Fibroblast of lung (primary cell): ENCODE measurements at regions not wholly inside any gene's neighbourhood (a gene's known extent, or its start where the extent isn't known, plus 50 kb on each side); places are given as distances from the start of the nearest gene placed in this dataset.

Experiments
- DNase-seq, 2 donors: peaks; one replicate each; pipeline versions ENCODE4 v3.0.0 to v3.0.0-alpha.2; 2010; ENCODE audit warnings: low read depth in 2 of 2
- H2AFZ ChIP-seq: 2 replicates; pipeline ENCODE4 v1.5.1; 2012; ENCODE audit warnings: low read length, control low read depth, inconsistent platforms
- H3K27ac ChIP-seq: 2 replicates; pipeline ENCODE4 v1.5.1; 2011; ENCODE audit warnings: low read length, control low read depth; ENCODE audit not compliant: insufficient read depth
- H3K27me3 ChIP-seq: 2 replicates; pipeline ENCODE4 v1.5.1; 2011; ENCODE audit warnings: mild to moderate bottlenecking, low read length; ENCODE audit not compliant: control insufficient read depth, insufficient read depth
- H3K36me3 ChIP-seq: 2 replicates; pipeline ENCODE4 v1.5.1; 2011; ENCODE audit warnings: low read length; ENCODE audit not compliant: control insufficient read depth, insufficient read depth
- H3K4me1 ChIP-seq: 2 replicates; pipeline ENCODE4 v1.5.1; 2011; ENCODE audit warnings: low read length; ENCODE audit not compliant: control insufficient read depth, insufficient read depth; ENCODE audit errors: extremely low read depth
- H3K4me2 ChIP-seq: 2 replicates; pipeline ENCODE4 v1.5.1; 2011; ENCODE audit warnings: low read length, control low read depth; ENCODE audit not compliant: insufficient read depth; ENCODE audit errors: extremely low read depth
- H3K4me3 ChIP-seq, 4 experiments: fragments of 200-600 bp in 1 of 4; sonication (generic) in 1 of 4; replicated peaks in 1 of 4; 2 replicates each; pipeline ENCODE4 v1.5.1; 2011 to 2016; ENCODE audit warnings: low read length in 4 of 4, low read depth in 3 of 4, mild to moderate bottlenecking in 3 of 4, control low read depth in 2 of 4, inconsistent platforms in 1 of 4, mixed read lengths in 1 of 4; ENCODE audit not compliant: insufficient read depth in 1 of 4; ENCODE audit errors: control extremely low read depth in 1 of 4
- H3K79me2 ChIP-seq: 2 replicates; pipeline ENCODE4 v1.5.1; 2012; ENCODE audit warnings: mild to moderate bottlenecking, low read length, inconsistent platforms; ENCODE audit not compliant: control insufficient read depth, insufficient read depth
- H3K9ac ChIP-seq: 2 replicates; pipeline ENCODE4 v1.5.1; 2011; ENCODE audit warnings: mild to moderate bottlenecking, low read length, control low read depth; ENCODE audit not compliant: insufficient read depth
- H3K9me3 ChIP-seq: 2 replicates; pipeline ENCODE4 v1.5.1; 2012; ENCODE audit warnings: low read depth, low read length; ENCODE audit not compliant: control insufficient read depth, insufficient read depth
- H4K20me1 ChIP-seq: 2 replicates; pipeline ENCODE4 v1.5.1; 2011; ENCODE audit warnings: low read length; ENCODE audit not compliant: control insufficient read depth, insufficient read depth; ENCODE audit errors: extremely low read depth
- CTCF ChIP-seq, 2 donors: IDR thresholded peaks in 1 of 2; conservative IDR thresholded peaks in 1 of 2; 1 replicate in 1 of 2; 2 replicates in 1 of 2; pipeline ENCODE4 v1.5.1; 2011 to 2012; ENCODE audit warnings: low read length in 2 of 2, control low read depth in 1 of 2, inconsistent platforms in 1 of 2, low read depth in 1 of 2, mild to moderate bottlenecking in 1 of 2
- EZH2 ChIP-seq: IDR thresholded peaks from 2 replicates; pipeline ENCODE4 v1.5.1; 2012; ENCODE audit warnings: low read length, control low read depth, mild to moderate bottlenecking; ENCODE audit errors: missing control alignments

DNA sequence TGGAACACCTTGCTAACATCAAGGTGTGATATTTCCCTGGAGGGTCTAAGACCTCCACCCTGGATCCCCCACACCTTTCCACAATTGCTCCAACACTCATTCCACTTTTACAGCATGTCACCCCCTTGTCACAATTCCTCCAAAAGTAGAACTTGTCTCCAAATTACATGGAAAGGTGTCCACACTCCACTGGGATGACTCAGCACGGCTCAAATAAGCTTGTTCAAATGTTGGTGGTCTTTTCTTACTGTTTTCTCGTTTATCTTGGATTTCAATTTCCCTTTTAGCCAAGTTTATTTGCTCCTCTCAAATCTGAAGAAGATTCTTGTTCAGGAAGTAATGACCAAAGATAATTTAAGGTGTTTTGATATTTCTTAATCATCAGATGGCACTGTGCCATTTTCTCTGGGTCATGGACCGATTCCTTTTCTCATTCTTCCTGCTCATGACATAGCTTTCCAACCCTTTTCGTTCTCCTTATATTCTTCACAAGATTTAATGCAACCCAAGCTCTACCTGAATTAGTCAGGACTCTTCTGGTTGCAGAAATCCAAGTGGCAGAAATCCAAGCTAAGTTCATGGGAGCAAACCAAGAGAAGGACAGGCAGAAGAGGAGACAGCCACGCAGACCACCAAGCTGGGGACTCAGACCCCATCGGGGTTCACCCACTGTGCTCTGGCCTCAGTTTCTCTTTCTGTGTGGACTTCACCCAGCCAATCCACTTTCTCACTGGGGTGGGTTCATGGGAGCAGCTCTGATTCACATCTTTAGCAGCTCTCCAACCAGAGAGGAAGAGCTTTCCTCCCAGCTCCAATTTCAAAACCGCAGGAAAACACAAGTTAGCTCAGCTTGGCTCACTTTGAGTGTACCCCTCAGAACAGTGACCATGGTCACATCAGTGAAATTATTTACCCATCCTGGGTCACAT, 110.5 kb upstream of the CDYL start:
- peak in 1 of 2 donors; percentile 54 for DNase-seq
- no peaks in the 10 kb centered on the region for H3K79me2 ChIP-seq
- H3K4me2 ChIP-seq: no peak overlapping the region

GRCh38 chr6:4664911-4665310, 111.3 kb upstream of the CDYL start:
- no peaks in the 10 kb centered on the region for H4K20me1 ChIP-seq
- H3K4me1 ChIP-seq: peaks cover 2% of the 10 kb centered on the region
- no peaks in the 10 kb centered on the region for H3K36me3 ChIP-seq

More for the DNA sequence above, 110.5 kb upstream of the CDYL start:
- Histone ChIP-seq H3K9me3 (no peaks in the 10 kb centered on the region), H3K9ac (no peak overlapping the region), H2AFZ (no peak overlapping the region), H3K27me3 (no peaks in the 10 kb centered on the region), H3K36me3 (no peaks in the 10 kb centered on the region), H3K27ac (no peak overlapping the region), H3K4me1 (peaks cover 2% of the 10 kb centered on the region), H3K4me3 (no peak overlapping the region), H4K20me1 (no peaks in the 10 kb centered on the region)
- no peak for TF ChIP-seq CTCF (conservative IDR thresholded peaks at IDR 0.05 in 1 of 2, IDR thresholded peaks at IDR 0.05 in 1 of 2; ENCODE audit: low read depth in 1 of 2, low read length in 2 of 2)
- TF ChIP-seq EZH2: no peak

More at GRCh38 chr6:4664911-4665310, 111.3 kb upstream of the CDYL start:
- no peak overlapping the region for H3K4me2 ChIP-seq
- TF ChIP-seq CTCF (conservative IDR thresholded peaks at IDR 0.05 in 1 of 2, IDR thresholded peaks at IDR 0.05 in 1 of 2; ENCODE audit: low read depth in 1 of 2, low read length in 2 of 2) (no peak), EZH2 (no peak)
- H2AFZ ChIP-seq: no peak overlapping the region
- no peak overlapping the region for H3K9ac ChIP-seq
- no peak overlapping the region for H3K4me3 ChIP-seq
- H3K27me3 ChIP-seq: no peaks in the 10 kb centered on the region
- no peak overlapping the region for H3K27ac ChIP-seq
- H3K79me2 ChIP-seq: no peaks in the 10 kb centered on the region
- no peak for DNase-seq
- no peaks in the 10 kb centered on the region for H3K9me3 ChIP-seq
